Cardiac fibroblast (primary cell): ENCODE measurements at regions not wholly inside any gene's neighbourhood (a gene's known extent, or its start where the extent isn't known, plus 50 kb on each side); places are given as distances from the start of the nearest gene placed in this dataset.

Experiments used
- DNase-seq, 2 donors: peaks; one replicate each; pipeline versions ENCODE4 v3.0.0 to v3.0.0-alpha.2; 2010; ENCODE audit warnings: low read depth in 2 of 2
- H3K4me3 ChIP-seq, 2 donors: replicated peaks in 1 of 2; 1 replicate in 1 of 2; 2 replicates in 1 of 2; pipeline ENCODE4 v1.5.1; 2011; ENCODE audit warnings: low read depth in 2 of 2, low read length in 2 of 2, mild to moderate bottlenecking in 2 of 2, moderate library complexity in 1 of 2
- TF ChIP-seq, protein P1 (sequence below): IDR thresholded peaks from one replicate; pipeline ENCODE4 v1.5.1; 2011; ENCODE audit warnings: low read depth, mild to moderate bottlenecking, low read length, inconsistent platforms

DNA sequence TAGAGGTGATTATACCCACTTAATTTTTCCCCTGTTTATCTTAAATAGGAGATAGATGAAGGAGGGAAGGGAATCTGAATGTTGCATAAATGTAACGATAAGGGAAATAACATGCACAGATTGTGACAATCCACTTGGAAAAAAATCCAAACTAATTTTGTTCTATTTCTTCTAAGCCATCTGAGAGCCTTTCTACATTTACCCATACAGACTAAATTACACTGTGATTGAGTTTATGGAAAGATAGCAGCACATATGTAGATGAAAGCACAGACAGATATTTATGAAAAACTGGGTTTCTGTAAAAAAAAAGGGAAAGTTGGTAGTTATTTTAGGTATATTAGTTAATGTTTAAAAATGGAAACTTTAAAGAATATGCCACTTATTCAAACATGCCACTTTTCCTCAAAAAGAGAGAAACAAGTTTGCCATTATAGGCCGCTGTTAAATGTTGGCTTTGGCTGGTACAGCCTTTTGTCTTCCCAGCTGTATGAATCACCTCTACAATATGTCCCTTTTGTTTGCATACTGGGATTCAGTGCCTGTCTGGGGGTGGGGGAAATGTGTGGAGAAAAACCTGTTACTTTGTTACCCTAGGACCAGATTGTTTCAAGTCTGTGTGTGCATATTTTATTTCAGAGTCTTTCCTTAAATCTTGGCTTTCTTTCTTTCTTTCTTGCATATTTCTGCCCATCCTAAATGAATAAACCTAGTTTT is 470.2 kb upstream of the LMO3 start:
- DNase-seq = no peak
- no peak overlapping the region for H3K4me3 ChIP-seq
- TF ChIP-seq, protein P1, sequence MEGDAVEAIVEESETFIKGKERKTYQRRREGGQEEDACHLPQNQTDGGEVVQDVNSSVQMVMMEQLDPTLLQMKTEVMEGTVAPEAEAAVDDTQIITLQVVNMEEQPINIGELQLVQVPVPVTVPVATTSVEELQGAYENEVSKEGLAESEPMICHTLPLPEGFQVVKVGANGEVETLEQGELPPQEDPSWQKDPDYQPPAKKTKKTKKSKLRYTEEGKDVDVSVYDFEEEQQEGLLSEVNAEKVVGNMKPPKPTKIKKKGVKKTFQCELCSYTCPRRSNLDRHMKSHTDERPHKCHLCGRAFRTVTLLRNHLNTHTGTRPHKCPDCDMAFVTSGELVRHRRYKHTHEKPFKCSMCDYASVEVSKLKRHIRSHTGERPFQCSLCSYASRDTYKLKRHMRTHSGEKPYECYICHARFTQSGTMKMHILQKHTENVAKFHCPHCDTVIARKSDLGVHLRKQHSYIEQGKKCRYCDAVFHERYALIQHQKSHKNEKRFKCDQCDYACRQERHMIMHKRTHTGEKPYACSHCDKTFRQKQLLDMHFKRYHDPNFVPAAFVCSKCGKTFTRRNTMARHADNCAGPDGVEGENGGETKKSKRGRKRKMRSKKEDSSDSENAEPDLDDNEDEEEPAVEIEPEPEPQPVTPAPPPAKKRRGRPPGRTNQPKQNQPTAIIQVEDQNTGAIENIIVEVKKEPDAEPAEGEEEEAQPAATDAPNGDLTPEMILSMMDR = no peak

DNA sequence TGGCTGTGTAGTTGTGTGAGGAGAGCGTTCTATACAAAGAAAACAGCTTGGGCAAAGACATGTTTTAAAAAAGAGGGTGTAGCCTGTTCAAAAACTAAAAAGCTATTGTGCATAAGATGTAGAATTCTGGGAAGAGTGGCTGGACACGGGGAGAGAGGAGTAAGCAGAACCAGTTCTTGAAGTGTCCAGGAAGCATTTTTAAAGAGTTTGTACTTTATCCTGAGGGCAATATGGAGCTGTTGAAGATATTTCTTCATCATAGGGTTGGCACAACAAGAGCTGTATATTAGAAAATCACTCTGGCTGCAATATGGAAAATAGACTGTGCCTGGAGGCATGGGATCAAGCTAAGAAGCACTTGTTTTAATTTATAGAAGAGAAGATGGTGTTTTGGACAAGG is 458.9 kb upstream of the LMO3 start:
- TF ChIP-seq, protein P1 = no peak
- no peak for DNase-seq
- H3K4me3 ChIP-seq = no peak overlapping the region

DNA sequence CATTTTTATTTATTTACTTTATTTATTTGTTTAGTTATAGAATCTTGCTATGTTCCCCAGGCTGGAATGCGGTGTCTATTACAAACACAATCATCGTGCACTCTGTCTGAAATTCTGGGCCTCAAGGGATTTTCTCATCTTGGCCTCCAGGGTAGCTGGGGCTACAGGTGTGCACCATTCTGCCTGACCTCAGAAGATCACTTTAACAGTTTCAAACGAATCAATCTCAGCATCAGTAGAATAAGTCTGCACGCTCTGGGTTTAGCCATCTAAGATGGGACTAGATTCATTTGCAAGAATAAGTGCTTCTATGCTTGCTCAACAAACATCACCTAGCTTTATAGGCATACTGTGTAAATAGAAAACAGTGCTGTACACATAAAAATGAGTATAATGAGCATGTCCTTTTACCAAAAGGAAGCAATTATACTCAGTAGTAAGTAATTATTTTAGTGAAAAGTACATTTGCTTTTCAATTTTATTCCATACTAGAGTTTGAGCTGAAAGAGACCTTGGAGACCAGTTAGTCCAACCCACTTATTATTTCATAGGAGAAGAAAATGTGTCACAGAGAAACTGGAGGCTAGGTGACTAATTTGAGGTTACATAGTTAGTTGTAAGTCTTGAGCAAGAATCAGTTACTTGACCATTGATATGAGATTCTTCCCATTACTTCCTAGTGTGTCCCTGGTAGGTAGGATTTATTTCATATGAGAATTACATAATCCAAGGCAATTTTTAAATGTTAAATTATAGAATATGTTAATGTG is 456.5 kb upstream of the LMO3 start:
- H3K4me3 ChIP-seq = no peak overlapping the region
- no peak for DNase-seq
- TF ChIP-seq, protein P1 = no peak

DNA sequence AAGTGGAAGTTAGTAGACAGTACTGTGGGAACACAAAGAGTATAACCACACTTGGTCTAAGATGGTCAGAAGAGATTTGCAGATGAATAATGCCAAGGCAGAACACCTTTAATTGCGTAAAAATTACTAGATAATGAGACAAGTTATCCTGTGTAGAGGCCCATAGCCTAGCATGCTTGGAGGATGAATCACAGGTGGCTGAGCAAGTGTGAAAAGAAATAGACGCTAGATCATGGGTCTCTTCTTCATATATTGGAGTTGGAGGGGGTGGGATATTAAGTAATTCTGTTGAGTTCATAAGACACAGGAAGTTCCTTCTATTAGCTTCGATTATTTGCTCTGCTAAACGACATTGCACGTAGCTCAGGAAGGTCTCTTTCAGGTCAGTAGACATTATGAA is 454.3 kb upstream of the LMO3 start:
- DNase-seq = no peak
- H3K4me3 ChIP-seq = no peak overlapping the region
- TF ChIP-seq, protein P1 = no peak

DNA sequence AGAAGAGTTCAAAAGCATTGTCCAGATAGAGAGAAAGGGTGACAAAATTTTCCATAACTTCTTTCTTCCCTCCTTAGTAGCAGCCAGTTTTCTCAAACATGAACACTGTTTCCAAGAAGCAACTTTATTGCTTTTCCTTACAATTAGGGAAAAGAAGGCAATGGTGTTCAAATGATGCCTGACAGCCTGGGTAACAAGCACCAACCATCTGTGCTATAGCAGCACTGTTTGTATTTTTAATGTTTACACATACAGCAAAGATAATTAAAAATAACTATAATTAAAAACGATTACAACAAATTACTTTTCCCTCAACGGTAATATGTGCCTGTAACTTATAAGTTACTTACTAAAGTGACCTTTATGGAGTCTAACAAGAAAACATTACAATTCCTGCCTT is 450.6 kb upstream of the LMO3 start:
- TF ChIP-seq, protein P1 = no peak
- H3K4me3 ChIP-seq = no peak overlapping the region
- DNase-seq = no peak

DNA sequence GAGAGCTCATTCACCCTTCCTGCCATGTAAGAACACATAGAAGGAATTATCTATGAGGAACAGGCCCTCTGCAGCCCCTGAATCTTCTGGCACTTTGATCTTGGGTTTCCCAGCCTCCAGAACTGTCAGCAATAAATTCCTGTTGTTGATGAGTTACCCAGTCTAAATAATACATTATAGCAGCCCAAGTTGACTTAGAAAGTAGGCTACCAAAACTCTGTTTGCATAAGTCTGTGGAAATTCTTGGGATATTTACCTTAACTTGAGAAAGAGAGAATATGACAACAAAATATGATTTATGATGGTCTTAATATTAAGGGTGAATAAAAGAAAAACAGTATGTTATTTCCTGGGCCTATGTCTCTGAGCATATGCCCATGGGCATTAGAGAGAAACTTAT is 433.0 kb upstream of the LMO3 start:
- no peak overlapping the region for H3K4me3 ChIP-seq
- no peak for DNase-seq
- TF ChIP-seq, protein P1 = no peak
